ENCODE measurements at regions not wholly inside any gene's neighbourhood (a gene's known extent, or its start where the extent isn't known, plus 50 kb on each side); places are given as distances from the start of the nearest gene placed in this dataset.

DNA sequence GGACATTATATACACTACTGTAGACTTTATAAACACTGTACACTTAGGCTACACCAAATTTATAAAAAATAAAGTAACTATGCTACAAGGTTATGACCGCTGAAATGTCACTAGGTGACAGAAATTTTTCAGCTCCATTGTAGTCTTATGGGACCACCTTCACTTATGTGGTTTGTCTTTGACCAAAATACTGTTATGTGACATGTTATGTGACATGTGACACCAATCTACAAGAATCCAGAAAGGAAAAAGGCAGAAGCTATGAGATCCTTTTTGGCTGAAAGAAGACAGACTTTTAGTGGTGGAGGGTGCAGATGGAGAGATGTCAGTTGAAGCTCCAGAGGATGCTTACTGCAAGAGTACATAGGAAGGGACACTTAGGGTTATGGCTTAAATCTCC, 1378.4 kb upstream of the TENM4 start:
- TF ChIP-seq, protein P1, sequence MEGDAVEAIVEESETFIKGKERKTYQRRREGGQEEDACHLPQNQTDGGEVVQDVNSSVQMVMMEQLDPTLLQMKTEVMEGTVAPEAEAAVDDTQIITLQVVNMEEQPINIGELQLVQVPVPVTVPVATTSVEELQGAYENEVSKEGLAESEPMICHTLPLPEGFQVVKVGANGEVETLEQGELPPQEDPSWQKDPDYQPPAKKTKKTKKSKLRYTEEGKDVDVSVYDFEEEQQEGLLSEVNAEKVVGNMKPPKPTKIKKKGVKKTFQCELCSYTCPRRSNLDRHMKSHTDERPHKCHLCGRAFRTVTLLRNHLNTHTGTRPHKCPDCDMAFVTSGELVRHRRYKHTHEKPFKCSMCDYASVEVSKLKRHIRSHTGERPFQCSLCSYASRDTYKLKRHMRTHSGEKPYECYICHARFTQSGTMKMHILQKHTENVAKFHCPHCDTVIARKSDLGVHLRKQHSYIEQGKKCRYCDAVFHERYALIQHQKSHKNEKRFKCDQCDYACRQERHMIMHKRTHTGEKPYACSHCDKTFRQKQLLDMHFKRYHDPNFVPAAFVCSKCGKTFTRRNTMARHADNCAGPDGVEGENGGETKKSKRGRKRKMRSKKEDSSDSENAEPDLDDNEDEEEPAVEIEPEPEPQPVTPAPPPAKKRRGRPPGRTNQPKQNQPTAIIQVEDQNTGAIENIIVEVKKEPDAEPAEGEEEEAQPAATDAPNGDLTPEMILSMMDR (conservative IDR thresholded peaks at IDR 0.05; ENCODE audit: low read length): no peak
- no peak for TF ChIP-seq EZH2phosphoT487 (IDR thresholded peaks at IDR 0.05; ENCODE audit: borderline replicate concordance, low read depth, low read length)
